Adrenal gland (tissue), 5 donors: ENCODE measurements at regions not wholly inside any gene's neighbourhood (a gene's known extent, or its start where the extent isn't known, plus 50 kb on each side); places are given as distances from the start of the nearest gene placed in this dataset.

Experiments
- POLR2A ChIP-seq, 2 donors: fragments of 450-650 bp; IDR thresholded peaks; one replicate each; pipeline ENCODE4 v1.6.1; 2017; ENCODE audit warnings: antibody characterized with exemption in 2 of 2, mild to moderate bottlenecking in 2 of 2, moderate library complexity in 1 of 2
- TF ChIP-seq, protein P1 (sequence below), 6 experiments: fragments of 450-650 bp in 4 of 6; fragments of 200-600 bp in 2 of 6; sonication (generic) in 1 of 6; IDR thresholded peaks; 1 replicate in 5 of 6; 2 replicates in 1 of 6; pipeline versions ENCODE4 v1.5.1 to v1.8.0; 2016 to 2021; ENCODE audit warnings: antibody characterized with exemption in 6 of 6, mild to moderate bottlenecking in 2 of 6, moderate library complexity in 1 of 6
- donor health status: DM: no; HTN: no; CAD: no.

DNA sequence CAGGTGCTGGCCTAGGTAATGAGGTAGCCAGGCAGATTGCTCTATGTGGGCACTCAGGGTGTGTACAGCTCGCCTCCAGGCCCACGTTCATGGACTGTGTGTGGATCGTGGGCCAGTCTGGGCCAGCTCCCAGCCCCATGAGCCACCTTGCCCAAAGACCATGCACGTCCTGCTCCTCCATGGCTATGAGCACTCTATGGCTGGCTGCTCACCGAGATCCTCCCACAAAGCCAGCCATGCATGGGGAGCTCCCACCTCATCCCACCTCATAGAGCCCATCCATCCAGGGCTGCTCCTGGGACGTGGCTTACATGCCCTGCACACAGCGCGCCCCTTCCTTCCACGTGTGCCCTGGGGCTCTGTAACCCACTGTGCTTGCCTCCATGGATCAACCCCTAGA is 262.5 kb upstream of the IRX1 start:
- TF ChIP-seq, protein P1, sequence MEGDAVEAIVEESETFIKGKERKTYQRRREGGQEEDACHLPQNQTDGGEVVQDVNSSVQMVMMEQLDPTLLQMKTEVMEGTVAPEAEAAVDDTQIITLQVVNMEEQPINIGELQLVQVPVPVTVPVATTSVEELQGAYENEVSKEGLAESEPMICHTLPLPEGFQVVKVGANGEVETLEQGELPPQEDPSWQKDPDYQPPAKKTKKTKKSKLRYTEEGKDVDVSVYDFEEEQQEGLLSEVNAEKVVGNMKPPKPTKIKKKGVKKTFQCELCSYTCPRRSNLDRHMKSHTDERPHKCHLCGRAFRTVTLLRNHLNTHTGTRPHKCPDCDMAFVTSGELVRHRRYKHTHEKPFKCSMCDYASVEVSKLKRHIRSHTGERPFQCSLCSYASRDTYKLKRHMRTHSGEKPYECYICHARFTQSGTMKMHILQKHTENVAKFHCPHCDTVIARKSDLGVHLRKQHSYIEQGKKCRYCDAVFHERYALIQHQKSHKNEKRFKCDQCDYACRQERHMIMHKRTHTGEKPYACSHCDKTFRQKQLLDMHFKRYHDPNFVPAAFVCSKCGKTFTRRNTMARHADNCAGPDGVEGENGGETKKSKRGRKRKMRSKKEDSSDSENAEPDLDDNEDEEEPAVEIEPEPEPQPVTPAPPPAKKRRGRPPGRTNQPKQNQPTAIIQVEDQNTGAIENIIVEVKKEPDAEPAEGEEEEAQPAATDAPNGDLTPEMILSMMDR (IDR thresholded peaks at IDR 0.05): no peak
- TF ChIP-seq POLR2A (IDR thresholded peaks at IDR 0.05): no peak
